ENCODE measurements at regions not wholly inside any gene's neighbourhood (a gene's known extent, or its start where the extent isn't known, plus 50 kb on each side); places are given as distances from the start of the nearest gene placed in this dataset.

DNA sequence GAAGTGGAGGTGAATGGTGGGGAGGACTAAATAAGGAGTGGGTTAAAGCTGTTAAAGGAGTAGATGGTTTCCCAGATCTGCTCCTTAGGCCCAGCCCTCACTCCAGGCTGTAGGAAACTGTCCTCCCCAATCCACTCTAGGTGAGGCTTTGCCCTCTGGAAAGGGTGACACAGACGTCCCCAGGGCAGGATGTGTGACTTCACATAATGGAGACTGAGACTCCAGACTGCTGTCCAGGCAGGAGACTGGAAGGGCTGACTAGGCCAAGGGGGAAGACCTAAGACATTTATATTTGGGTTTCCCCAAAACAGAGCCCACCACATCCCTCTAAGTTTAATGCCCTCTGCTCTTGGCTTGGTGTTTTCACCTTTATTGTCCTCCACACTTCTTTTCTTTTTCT, 488.5 kb downstream of the SHQ1 start:
- TF ChIP-seq TAF7 (optimal IDR thresholded peaks at IDR 0.05; ENCODE audit: borderline replicate concordance, low read depth, low read length) = no peak
- no peak for TF ChIP-seq SUZ12 (IDR thresholded peaks at IDR 0.05; ENCODE audit: low read length)
- TF ChIP-seq SP1 (IDR thresholded peaks at IDR 0.05; ENCODE audit: low read depth, low read length) = no peak
- no peak for TF ChIP-seq SP2 (IDR thresholded peaks at IDR 0.05; ENCODE audit: low read length)
- TF ChIP-seq GABPA (IDR thresholded peaks at IDR 0.05; ENCODE audit: borderline replicate concordance, insufficient read depth, low read length) = no peak
- no peak for TF ChIP-seq EZH2 (IDR thresholded peaks at IDR 0.05; ENCODE audit: low read depth, low read length, severe bottlenecking)
- no peak for TF ChIP-seq BRCA1 (IDR thresholded peaks at IDR 0.05; ENCODE audit: low read depth, low read length)

Measured in H1 (cell line).